GM10847 (cell line): ENCODE measurements at regions not wholly inside any gene's neighbourhood (a gene's known extent, or its start where the extent isn't known, plus 50 kb on each side); places are given as distances from the start of the nearest gene placed in this dataset.

Source experiments
- POLR2A ChIP-seq: IDR thresholded peaks from 2 replicates; pipeline ENCODE4 v1.6.1; 2011; ENCODE audit not compliant: insufficient read length; ENCODE audit errors: extremely low read depth

- no peak for TF ChIP-seq POLR2A
Observed at GRCh38 chr9:129317179-129318011, 139.3 kb upstream of the IER5L start.

DNA sequence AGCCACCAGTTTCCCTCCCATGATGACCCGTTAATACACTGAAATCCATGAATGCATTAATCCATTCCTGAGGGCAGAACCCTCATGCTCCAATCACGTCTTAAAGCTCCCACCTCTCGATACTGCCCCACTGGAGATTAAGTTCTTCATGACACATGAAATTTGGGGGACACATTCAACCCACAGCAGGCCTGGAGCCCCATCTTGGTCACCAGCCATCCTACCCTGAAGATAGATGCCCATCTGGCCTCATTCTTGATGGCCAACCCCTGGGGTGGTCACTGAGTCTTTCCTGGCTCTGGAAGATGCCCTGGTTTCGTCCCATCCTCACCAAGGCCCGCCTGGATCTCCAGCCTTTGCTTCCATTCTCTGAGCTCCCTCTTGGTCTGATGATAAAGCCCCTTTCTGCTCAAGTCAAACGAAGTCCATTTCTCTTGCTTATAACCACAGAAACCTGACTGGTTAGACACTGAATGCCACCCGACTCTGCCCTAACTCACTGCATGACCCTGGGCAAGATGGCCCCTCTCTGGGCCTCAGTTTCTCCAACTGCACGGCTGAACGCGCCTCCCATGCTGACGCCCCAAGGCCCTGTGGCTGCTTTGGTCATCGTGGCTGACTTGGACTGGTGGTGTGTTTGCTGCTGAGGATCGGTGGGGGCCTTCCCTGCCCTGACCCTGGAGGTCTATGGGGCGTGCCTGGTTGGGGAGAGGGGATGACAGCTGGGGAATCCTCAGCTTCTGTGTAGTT, 138.4 kb upstream of the IER5L start:
- no peak for TF ChIP-seq POLR2A

DNA sequence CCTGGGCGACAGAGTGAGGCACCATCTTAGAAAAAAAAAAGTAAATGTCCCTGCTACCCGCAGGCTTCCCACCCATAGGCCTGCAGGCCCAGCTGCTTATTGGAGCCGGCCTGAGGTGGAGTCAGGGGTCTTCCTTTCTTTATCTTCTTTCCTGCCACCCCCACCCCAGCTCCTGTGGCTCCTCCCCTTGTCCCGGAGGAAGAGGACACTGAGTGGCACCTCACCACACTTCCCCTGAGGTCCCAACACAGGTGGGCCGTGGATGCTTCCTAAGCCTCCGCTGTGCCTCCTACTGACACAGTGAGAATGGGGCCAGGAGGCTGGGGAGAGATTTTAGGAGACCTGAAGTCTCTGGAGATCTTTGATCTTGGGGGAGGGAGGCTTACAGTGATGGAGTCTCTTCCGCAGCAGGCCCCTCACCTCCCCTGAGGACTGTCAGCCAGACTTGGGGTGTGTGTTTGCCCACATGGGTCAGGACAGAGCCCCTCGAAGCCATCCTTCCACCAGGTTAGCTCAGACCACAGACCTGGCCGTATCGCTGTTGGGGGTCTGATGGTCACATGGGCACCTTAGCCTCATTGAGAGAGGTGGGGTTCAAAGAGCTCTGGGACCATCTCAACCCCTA, 135.4 kb upstream of the IER5L start:
- no peak for TF ChIP-seq POLR2A

- TF ChIP-seq POLR2A = no peak
Observed at GRCh38 chr9:129312251-129313122, 134.4 kb upstream of the IER5L start.

DNA sequence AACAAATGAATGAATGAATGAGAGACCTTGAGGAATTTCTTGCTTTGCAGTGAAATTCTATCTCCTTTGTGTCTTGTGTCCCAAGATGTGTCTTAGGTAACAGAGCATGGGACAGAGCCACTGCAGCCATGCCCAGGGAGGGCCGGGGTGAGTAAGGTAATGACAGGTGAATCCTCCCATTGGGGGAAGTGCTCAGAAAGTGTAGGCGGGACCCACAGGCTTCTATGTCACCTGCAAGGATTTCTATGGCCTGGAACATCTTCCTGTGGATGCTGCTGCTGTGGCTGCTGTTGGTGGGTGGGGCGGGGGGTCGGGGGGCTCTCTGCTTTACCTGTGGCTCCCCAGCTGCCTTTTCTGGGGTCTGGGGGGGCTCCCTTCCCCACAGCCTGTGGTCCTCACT, 133.6 kb upstream of the IER5L start:
- TF ChIP-seq POLR2A = no peak

GRCh38 chr9:129310666-129311350, 132.7 kb upstream of the IER5L start:
- no peak for TF ChIP-seq POLR2A

DNA sequence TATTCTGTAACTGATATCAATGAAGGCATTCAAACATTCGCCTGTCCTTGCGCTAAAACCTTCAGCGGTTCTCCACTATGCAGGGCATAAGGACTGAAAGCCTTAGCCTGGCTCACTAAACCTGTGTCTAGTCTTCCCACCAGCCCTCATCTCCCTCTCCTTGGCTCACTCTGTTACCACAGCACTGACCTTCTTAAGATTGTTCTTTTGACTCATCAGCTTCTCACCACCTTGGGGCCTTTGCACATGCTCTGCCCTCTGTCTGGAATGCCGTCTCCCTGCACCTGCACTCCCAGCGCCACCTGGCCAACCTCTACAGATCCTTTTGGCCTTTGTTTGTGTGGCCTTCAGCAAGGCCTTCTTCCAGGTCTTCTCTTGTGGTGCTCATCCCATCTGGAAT, 131.8 kb upstream of the IER5L start:
- no peak for TF ChIP-seq POLR2A

- TF ChIP-seq POLR2A = no peak
Observed at GRCh38 chr9:129309041-129309430, 131.0 kb upstream of the IER5L start.

DNA sequence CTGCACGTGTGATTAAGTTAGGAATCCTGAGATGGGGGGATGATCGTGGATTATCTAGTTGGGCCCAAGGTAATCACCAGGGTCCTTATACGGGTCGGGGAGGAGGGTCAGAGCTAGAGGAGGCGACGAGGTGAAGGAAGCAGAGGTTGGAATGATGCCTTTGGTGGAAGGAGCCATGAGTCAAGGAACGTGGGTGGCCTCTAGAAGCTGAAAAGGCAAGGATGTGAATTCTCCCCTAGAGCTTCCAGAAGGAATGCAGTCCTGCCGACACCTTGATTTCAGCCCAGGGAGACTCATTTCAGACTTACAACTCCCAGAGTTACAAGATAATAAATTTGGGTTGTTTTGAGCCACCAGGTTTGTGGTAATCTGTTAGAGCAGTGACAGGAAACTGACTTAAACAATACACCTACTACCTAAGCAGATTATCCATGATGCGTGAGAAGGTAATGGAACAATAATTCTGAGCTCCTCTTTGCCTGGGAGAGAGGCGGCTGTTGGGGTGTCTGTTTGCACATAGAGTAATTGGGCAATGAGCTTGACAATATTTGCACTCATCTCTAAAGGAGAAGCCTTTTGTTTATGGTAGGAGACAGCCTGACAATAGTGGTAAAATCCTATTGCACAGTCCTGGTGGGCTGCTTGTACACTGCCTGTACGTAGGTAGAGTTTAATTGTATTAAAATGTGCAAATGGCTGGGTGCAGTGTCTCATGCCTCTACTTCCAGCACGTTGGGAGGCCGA, 129.3 kb upstream of the IER5L start:
- no peak for TF ChIP-seq POLR2A

DNA sequence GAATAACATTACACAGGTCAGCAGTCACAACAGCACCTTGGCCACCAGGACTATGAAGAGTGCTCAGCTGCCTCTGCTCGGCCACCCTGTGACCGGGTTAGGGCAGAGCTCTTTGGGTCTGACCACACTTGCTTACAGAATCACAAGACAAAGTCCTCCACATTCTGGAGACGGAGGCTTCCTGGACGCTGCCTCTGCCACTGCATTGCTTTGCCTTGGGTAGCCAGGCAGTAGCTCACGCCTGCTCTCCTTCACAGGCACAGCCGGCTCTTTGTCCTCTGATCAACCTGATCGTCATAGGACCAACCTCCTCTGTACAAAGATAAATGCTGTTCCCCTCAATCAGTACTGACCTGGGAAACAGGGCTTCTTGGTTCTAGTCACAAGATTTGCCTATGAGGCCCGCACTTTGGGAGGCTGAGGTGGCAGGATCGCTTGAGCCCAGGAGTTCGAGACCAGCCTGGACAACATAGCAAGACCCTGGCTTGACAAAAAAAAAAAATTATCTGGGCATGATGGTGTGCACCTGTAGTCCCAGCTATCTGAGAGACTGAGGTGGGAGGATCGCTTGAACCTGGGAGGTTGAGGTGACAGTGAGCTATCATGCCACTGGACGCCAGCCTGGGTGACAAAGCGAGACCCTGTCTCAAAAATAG, 128.4 kb upstream of the IER5L start:
- TF ChIP-seq POLR2A = no peak

GRCh38 chr9:129305246-129305645, 127.2 kb upstream of the IER5L start:
- TF ChIP-seq POLR2A = no peak

GRCh38 chr9:129301941-129302340, 123.9 kb upstream of the IER5L start:
- no peak for TF ChIP-seq POLR2A

DNA sequence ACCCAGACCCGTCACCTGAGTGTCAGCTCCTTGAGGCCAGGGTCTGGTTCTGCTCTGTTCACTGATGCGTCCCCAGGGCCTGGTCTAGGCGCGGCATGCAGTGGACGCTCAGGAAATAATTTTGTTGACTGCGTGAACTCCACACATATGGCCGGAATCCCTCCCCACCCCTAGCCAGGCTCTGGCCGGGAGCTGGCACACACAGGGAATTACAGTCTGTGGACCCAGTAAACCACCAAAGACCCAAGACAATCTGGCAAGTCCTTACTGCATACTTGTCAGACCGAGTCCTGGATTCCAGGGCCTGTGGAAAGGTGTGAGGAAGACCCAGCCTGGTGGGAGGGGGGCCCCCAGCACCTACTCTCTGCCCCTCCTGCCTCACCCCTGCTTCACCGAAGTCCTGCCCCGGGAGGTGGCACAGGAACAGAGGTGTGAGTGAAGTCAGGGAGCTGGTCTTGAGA, 113.0 kb upstream of the IER5L start:
- TF ChIP-seq POLR2A = no peak
